Natural killer cell (primary cell): ENCODE measurements at regions not wholly inside any gene's neighbourhood (a gene's known extent, or its start where the extent isn't known, plus 50 kb on each side); places are given as distances from the start of the nearest gene placed in this dataset.

Experiments
- ATAC-seq, 3 donors: fragments of 150-1000 bp in 2 of 3; fragments of 200-7000 bp in 1 of 3; cut with Tn5 transposase; 1 replicate in 1 of 3; 2 replicates in 2 of 3; pipeline ENCODE4 v1.10.0; 2021; ENCODE audit warnings: mild to moderate bottlenecking in 2 of 3, moderate library complexity in 2 of 3
- DNase-seq, 2 donors: peaks; one replicate each; pipeline versions ENCODE4 v3.0.0 to v3.0.0-alpha.2; 2013 to 2021; ENCODE audit warnings: mixed read lengths in 1 of 2
- H3K27ac ChIP-seq: one replicate; pipeline ENCODE4 v1.5.1; 2013; ENCODE audit warnings: mild to moderate bottlenecking, low read length
- H3K27me3 ChIP-seq: one replicate; pipeline ENCODE4 v1.6.1; 2013; ENCODE audit warnings: low read length; ENCODE audit not compliant: control insufficient read depth, insufficient read depth
- H3K36me3 ChIP-seq: one replicate; pipeline ENCODE4 v1.6.1; 2013; ENCODE audit warnings: low read length; ENCODE audit not compliant: control insufficient read depth, insufficient read depth
- H3K4me1 ChIP-seq: one replicate; pipeline ENCODE4 v1.6.1; 2013; ENCODE audit warnings: low read length; ENCODE audit not compliant: control insufficient read depth, insufficient read depth
- H3K4me3 ChIP-seq: one replicate; pipeline ENCODE4 v1.5.1; 2013; ENCODE audit warnings: low read length
- H3K9me3 ChIP-seq: one replicate; pipeline ENCODE4 v1.6.1; 2013; ENCODE audit warnings: low read length; ENCODE audit not compliant: control insufficient read depth, insufficient read depth
- H3K27ac Mint-ChIP-seq, 2 donors: one replicate each; pipeline ENCODE4 v1.8.0; 2022; ENCODE audit warnings: mild to moderate bottlenecking in 2 of 2, mixed read lengths in 2 of 2, moderate library complexity in 1 of 2
- H3K27me3 Mint-ChIP-seq, 2 donors: one replicate each; pipeline ENCODE4 v1.8.0; 2022; ENCODE audit warnings: low read depth in 2 of 2, mixed read lengths in 2 of 2
- H3K36me3 Mint-ChIP-seq: one replicate; pipeline ENCODE4 v1.8.0; 2022; ENCODE audit warnings: mixed read lengths
- H3K4me1 Mint-ChIP-seq, 2 donors: one replicate each; pipeline ENCODE4 v1.8.0; 2022; ENCODE audit warnings: mixed read lengths in 2 of 2
- H3K4me3 Mint-ChIP-seq: one replicate; pipeline ENCODE4 v1.8.0; 2022; ENCODE audit warnings: mild to moderate bottlenecking, moderate library complexity, mixed read lengths
- H3K9me3 Mint-ChIP-seq, 2 donors: one replicate each; pipeline ENCODE4 v1.8.0; 2022; ENCODE audit warnings: mixed read lengths in 2 of 2
- WGBS: methylation state at CpG from one replicate; pipeline ENCODE4 v1.1.7; 2013; ENCODE audit warnings: missing lambda C conversion rate; ENCODE audit not compliant: insufficient coverage; 5-methylcytosine and 5-hydroxymethylcytosine counted together
- intact Hi-C: fragments of 100-400 bp; cut with micrococcal nuclease; formaldehyde crosslinking; loops from one replicate; pipeline ENCODE4 v1.14.2; 2022
- TF ChIP-seq, protein P1 (sequence below): fragments of 200-600 bp; IDR thresholded peaks from one replicate; pipeline ENCODE4 v1.8.0; 2022; ENCODE audit warnings: antibody characterized with exemption

DNA sequence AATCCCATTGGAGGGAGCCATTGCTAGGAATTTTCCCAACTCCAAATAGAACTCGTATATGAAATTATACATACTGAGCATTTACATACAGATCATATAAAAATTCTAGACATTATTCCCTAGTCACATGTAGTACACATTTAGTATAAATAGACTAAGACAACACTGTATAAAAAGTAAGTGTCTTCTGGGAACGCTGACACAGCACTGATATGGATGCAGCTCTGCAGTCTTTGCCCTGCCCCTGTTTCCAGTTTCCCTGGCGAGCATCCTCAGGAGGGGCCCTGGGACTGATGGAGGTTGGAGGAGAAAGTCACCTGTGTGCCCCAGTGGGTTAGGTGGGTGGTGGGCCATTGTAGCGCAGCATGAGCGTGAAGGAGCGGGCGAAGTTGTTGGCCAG is 97.8 kb upstream of the CLMN start:
- H3K4me3 Mint-ChIP-seq = no peak overlapping the region

DNA sequence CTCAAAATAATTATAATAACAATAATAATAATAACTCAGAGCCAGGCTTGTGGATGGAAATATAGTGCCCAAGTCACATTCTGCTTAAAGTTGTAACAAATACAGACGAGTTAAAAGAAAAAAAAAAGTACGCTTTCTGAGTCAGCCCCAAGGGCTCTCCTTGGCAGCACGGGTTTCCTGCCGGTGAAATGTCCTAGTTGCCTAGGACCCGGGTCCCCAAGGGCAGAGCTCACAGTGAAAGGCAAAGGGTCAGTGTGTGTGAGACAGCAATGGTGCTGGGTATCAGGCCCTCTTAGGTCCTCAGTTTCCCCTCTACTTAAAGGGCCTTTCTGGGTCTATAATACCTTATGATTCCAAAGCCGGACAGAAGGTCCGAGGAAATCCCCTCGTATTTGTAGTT is 96.3 kb upstream of the CLMN start:
- H3K36me3 ChIP-seq = peaks cover 16% of the 10 kb centered on the region
- no peak for DNase-seq
- ATAC-seq = no peak
- H3K4me1 Mint-ChIP-seq = peaks cover 0 to 6% of the 10 kb centered on the region in 2 donors
- H3K27ac Mint-ChIP-seq = no peak overlapping the region
- H3K9me3 ChIP-seq = no peaks in the 10 kb centered on the region
- no peaks in the 10 kb centered on the region for H3K27me3 ChIP-seq
- H3K9me3 Mint-ChIP-seq = peaks cover 4 to 5% of the 10 kb centered on the region in 2 donors
- H3K4me1 ChIP-seq = no peaks in the 10 kb centered on the region
- no peak overlapping the region for H3K4me3 Mint-ChIP-seq
- H3K4me3 ChIP-seq = no peak overlapping the region
- no peak overlapping the region for H3K27ac ChIP-seq
- TF ChIP-seq, protein P1, sequence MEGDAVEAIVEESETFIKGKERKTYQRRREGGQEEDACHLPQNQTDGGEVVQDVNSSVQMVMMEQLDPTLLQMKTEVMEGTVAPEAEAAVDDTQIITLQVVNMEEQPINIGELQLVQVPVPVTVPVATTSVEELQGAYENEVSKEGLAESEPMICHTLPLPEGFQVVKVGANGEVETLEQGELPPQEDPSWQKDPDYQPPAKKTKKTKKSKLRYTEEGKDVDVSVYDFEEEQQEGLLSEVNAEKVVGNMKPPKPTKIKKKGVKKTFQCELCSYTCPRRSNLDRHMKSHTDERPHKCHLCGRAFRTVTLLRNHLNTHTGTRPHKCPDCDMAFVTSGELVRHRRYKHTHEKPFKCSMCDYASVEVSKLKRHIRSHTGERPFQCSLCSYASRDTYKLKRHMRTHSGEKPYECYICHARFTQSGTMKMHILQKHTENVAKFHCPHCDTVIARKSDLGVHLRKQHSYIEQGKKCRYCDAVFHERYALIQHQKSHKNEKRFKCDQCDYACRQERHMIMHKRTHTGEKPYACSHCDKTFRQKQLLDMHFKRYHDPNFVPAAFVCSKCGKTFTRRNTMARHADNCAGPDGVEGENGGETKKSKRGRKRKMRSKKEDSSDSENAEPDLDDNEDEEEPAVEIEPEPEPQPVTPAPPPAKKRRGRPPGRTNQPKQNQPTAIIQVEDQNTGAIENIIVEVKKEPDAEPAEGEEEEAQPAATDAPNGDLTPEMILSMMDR = no peak
- H3K27me3 Mint-ChIP-seq = no peaks in the 10 kb centered on the region
- intact Hi-C loops = no loop called here
- WGBS = 97% methylated on average over 8 of the region's 8 CpGs
- H3K36me3 Mint-ChIP-seq = peaks cover 8% of the 10 kb centered on the region

More for the DNA sequence above, 97.8 kb upstream of the CLMN start:
- Histone ChIP-seq H3K4me1 (no peaks in the 10 kb centered on the region), H3K36me3 (peaks cover 21% of the 10 kb centered on the region), H3K27me3 (no peaks in the 10 kb centered on the region), H3K27ac (no peak overlapping the region), H3K9me3 (no peaks in the 10 kb centered on the region), H3K4me3 (no peak overlapping the region)
- H3K27me3 Mint-ChIP-seq = no peaks in the 10 kb centered on the region
- TF ChIP-seq, protein P1 = no peak
- peak overlapping the region in 1 of 2 donors; percentile 56 for H3K27ac Mint-ChIP-seq
- intact Hi-C loops = no loop called here
- peaks cover 0 to 6% of the 10 kb centered on the region in 2 donors for H3K4me1 Mint-ChIP-seq
- ATAC-seq (no peak), DNase-seq (no peak)
- WGBS = 91% methylated on average over 7 of the region's 7 CpGs
- H3K9me3 Mint-ChIP-seq = peaks cover 4 to 5% of the 10 kb centered on the region in 2 donors
- peaks cover 8% of the 10 kb centered on the region for H3K36me3 Mint-ChIP-seq

GRCh38 chr14:95413289-95414215 is 93.8 kb upstream of the CLMN start:
- H3K27ac Mint-ChIP-seq = no peak overlapping the region
- peaks cover 8% of the 10 kb centered on the region for H3K36me3 Mint-ChIP-seq
- H3K27me3 Mint-ChIP-seq = no peaks in the 10 kb centered on the region
- no peaks in the 10 kb centered on the region for H3K4me1 Mint-ChIP-seq
- no peak overlapping the region for H3K4me3 Mint-ChIP-seq
- TF ChIP-seq, protein P1 = no peak
- ATAC-seq (no peak), DNase-seq (no peak)
- Histone ChIP-seq H3K27me3 (no peaks in the 10 kb centered on the region), H3K4me3 (no peak overlapping the region), H3K36me3 (peaks cover 15% of the 10 kb centered on the region), H3K4me1 (no peaks in the 10 kb centered on the region), H3K9me3 (no peaks in the 10 kb centered on the region), H3K27ac (no peak overlapping the region)
- 85% methylated on average over 11 of the region's 11 CpGs for WGBS
- intact Hi-C loops = no loop called here
- H3K9me3 Mint-ChIP-seq = no peaks in the 10 kb centered on the region
